Stimulated activated CD4-positive, alpha-beta T cell treated with anti-CD3 and anti-CD28 coated beads, Interleukin-1b, Interleukin-23, amount 100 ng/mL, for 1 hour (primary cell): ENCODE measurements at regions not wholly inside any gene's neighbourhood (a gene's known extent, or its start where the extent isn't known, plus 50 kb on each side); places are given as distances from the start of the nearest gene placed in this dataset.
"Not testable (repeated sequence)": the region's sequence is repeated elsewhere in the genome, so short reads cannot be mapped to it uniquely, and the experiment has no call there.

ENCODE experiments used
- DNase-seq, 2 donors: peaks; one replicate each; pipeline ENCODE4 v3.0.0-alpha.2; 2020; ENCODE audit warnings: low read depth in 2 of 2

DNA sequence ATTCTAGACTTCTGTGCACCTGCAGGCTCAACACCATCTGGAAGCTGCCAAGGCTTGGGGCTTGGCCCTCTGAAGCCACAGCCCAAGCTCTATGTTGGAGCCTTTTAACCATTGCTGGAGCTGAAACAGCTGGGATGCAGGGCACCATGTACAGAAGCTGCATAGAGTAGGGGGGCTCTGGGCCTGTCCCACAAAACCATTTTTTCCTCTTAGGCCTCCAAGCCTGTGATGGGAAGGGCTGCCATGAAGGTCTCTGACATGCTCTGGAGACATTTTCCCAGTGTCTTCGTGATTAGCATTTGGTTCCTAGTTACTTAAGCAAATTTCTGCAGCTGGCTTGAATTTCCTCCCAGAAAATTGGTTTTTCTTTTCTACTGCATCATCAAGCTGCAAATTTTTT lies 999.3 kb upstream of the GRIA3 start:
- DNase-seq = no peak

DNA sequence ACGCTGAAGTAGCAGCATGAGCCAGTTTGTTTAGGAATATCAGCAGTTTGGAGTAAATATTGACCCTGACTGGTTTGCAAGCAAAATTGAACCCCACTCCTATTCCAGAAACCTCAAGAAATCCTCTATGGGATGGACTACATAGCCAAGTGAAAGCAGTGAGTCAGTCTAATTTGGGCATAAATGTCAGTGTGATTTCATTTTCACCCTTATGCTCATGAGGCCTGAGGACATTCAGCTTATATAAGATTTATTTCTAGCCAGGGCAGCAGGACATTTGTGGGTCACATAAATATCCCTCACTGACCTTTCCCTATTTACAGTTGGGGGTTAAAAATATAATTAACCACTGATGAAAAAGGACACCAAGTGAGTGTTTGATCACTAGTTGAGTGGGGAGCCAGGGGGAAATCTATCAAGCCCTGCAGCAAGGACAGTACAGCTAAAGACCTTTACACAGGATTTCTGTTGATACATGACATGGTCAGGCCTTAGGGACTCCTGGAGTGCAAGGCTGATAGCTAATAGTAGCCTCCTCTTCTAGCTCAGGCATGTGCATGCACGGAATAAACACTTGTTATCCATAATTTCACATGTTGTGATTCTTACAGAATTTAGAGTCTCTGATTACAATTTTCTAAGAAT lies 996.9 kb upstream of the GRIA3 start:
- no peak for DNase-seq

DNA sequence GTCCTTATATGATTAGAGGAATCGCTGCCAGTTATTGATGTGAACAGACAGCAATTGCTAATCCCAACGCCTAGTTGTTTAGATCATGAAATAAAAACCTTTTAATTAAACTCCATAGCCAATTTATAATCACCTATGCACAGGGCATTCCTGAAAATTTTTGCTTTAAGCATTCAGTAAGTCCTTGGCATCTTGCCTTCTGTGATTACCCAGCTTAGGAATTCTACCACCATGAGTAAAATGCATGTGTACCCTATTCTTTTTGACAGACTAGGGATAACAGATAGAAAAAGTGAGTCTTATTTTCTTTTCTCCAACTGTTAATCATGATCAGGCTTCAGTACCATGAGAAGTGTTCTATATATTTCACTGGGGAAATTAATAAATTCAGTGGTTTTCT lies 995.3 kb upstream of the GRIA3 start:
- no peak for DNase-seq

DNA sequence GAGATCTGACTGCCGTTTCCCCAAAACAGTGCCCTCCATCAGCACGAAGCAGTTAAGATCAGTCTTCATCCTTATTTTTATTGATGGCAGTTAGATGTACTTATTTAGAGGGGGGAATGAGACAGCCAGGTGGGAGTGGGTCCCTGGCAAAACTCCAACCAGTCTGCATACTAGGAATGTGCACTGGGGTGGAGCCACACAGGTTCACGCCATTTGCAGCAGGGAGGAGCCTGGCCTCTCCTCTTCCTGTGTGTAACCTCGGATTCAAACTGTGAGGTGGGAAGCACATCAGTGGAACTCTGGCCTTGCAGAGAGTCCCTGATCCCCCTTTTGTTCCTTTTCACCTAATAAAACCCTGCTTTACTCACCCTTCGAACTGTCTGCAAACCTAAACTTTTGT lies 987.7 kb upstream of the GRIA3 start:
- DNase-seq = no peak

DNA sequence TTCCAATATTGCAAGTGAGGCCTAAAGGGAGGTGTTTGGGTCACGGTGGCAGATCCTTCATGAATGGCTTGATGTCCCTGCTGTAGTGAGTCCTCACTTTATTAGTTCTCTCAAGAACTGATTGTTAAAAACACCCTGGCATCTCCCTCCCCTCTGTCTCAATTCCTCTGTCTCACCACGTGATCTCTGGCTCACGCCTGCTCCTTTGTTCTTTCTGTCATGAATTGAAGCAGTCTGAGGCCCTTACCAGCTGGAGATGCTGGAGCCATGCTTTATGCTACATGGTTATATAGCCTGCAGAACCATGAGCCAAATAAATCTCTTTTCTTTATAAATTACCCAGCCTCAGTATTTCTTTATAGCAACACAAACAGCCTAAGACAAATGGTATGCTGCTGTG lies 980.7 kb upstream of the GRIA3 start:
- DNase-seq = no peak

DNA sequence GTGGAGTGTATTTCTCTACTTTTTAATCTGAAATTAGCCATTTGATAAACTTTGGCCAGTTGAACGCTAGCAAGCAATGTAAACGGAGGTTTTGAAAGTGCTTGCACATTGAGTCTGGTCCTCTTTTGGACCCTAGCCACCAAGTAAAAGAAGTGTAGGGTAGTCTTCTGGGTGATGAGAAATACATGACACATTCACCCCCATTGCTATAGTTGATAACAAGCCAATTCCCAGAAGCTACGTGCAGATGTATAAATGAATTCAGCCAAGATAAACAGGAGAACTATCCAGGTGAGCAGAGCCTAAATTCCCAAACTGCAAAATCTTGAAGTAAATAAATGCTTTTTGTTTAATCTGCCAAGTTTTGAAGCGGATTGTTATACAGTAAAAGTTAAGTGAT lies 965.4 kb upstream of the GRIA3 start:
- DNase-seq = no peak

DNA sequence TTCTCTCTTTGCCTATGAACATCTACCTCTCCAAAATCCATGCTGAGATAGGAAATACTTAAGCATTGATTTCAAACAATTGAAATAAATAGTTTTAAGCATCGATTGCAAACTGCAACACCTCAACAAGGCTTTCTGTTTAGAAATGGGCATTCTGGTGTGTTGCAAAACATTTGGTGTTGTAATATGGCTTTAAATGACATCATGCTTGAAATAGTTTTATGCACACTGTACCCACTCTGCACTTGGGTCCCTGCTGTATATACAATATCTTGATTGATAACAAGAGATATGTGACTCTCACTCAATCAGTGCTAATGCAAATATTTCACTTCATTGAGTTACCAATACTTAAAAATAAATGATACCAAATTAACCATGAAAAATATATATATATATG lies 964.9 kb upstream of the GRIA3 start:
- no peak for DNase-seq

DNA sequence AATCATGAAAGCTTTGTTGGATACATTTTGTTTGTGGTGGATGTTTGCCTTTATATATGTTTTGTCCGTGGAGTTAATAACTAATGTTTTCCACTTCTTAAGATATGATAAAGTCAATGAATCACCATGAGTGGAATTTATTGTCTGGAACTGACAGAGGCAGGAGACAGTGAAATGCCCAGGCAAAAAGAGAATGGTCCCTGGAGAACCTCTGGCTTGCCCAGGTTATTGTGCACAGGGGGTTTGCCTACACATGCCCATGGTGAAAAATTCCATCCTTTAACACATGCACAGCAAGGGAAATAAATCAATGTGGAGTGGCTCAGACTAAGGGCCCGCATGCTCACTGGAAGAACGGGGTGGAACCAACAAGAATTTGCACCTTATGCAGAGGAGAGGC lies 964.3 kb upstream of the GRIA3 start:
- no peak for DNase-seq

DNA sequence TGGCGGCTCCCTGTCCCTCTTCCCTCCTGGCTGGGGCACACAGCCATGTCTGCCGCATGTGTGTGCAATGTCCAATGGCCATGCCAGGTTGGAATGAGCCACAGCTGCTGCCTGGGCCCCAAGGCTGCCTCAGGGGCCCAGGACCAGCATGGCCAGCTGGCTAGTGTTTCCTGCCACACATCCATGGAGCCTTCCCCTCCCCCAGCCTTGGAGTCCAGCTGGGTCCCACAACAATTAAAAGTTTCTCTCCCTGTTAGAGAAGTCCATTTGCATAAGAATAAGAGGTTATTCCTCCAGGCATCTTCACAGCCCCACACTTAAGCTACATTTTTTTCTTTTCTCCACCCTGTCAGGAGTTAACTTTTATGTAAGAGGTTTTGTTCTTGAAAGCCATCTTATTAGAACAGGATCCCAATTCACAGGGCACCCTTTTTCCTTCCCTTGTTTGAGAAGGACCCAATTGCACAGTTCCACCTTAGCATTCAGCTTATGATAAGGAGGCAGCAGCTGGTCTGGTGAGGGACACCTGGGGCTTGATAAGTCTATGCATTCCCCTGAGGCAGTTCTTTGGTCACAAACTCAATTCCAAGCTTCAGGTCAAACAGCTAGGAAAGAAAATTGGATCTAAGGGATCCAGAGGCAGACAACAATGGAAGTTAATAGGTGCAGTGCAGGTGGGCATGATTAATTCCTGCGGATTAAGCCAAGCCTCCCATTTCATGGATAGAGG lies 963.3 kb upstream of the GRIA3 start:
- no peak for DNase-seq

DNA sequence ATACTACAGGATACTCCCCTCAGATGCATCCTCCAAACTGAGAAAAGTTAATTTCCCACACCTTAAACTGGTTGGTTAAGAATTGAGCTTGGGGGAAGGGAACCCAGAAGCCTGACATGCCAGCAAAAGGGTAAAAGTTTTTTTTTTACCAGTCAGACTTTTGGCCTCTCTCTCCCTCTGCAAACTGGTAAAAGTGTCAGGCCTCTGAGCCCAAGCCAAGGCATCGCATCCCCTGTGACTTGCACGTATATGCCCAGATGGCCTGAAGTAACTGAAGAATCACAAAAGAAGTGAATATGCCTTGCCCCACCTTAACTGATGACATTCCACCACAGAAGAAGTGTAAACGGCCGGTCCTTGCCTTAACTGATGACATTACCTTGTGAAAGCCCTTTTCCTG lies 962.3 kb upstream of the GRIA3 start:
- not testable (repeated sequence) for DNase-seq

DNA sequence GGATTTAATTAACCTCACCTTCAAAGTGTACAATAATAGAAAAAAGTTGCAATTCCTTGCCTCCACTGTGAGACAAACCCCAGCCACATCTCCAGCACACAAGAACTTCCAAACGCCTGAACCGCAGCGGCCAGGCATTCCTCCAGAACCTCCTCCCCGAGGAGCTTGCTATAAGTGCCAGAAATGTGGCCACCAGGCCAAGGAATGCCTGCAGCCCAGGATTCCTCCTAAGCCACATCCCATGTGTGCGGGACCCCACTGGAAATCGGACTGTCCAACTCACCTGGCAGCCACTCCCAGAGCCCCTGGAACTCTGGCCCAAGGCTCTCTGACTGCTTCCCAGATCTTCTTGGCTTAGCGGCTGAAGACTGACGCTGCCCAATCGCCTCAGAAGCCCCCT lies 959.9 kb upstream of the GRIA3 start:
- DNase-seq = not testable (repeated sequence)

DNA sequence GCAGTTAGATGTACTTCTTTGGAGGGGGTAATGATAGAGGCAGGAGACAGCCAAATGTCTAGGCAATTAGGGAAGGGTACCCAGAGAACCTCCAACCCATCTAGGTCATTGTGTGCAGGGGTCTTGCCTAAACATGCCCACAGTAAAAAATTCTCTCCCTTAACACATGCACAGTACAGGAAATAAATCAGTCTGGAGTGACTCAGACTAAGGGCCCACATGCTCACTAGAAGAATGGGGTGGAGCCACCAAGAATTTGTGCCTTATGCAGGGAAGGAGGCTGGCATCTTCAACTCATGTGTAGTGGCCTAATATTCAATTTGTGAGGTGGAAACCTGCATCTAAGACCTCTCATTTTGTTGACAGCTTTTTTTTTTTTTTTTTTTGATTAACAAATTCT lies 945.3 kb upstream of the GRIA3 start:
- no peak for DNase-seq

DNA sequence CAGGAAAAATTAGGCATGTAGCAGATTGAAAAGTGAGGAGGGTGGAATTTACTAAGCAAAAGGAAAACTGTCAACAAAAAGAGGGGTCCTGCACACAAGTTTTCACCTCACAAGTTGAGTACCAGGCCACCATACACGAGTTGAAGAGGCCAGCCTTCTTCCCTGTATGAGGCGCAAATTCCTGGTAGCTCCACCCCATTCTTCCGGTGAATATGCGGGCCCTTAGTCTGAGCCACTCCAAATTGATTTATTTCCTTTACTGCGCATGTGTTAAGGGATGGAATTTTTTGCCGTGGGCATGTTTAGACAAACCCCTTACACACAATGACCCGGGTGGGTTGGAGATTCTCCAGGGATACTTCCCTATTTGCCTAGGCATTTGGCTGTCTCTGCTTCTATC lies 942.1 kb upstream of the GRIA3 start:
- no peak for DNase-seq

DNA sequence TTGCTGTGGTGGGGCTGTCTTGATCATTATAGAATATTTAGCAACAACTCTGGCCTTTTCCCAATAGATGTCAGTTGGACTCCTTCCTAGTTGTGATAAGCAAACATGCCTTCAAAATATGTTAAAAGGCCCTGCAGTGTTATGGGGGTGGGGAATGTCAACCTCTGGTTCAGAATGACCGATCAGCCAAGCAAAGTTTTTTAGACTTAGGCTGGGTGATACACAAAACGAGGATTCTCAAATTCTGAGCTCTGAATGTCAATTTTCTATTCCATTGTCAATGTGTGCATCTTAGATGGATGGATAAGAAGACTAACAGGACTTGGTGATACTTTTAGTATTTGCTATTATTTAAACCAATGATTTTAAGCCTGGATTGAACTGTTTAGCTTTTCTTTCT lies 940.0 kb upstream of the GRIA3 start:
- no peak for DNase-seq

DNA sequence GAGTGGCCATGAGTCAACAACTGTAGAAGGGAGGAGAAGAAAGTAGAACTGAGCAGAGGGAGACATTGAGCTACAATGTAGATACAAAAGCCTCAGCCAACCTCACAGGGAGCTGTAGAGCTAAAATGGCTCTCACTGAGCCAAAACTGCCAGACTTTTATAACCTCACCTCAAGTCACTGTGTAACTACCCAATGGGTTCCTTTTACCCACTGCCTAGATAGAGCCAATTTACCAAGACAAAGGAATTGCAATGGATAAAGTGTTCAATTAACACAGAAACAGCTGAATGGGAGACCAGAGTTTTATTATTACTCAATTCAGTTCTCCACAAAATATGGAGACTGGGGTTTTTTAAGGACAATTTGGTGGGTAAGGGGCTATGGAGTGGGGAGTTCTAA lies 938.9 kb upstream of the GRIA3 start:
- DNase-seq = no peak

DNA sequence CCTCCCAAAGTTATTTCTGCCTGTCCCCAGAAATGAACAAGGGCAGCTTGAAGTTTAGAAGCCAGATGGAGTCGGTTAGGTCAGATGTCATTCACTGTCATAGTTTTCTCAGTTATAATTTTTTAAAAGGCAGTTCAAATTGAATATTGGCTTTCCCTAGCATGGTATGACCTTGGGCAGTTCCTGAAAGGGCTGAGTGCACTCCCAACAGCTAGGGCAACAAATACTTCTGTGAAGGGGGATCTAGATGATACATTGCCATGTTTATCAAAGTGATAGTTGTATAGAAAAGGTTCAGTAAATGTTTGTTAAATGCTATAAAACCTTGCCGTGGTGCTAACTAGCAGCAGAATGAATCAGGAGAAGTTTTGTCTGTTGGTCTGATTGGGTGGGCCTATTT lies 938.1 kb upstream of the GRIA3 start:
- DNase-seq = no peak

DNA sequence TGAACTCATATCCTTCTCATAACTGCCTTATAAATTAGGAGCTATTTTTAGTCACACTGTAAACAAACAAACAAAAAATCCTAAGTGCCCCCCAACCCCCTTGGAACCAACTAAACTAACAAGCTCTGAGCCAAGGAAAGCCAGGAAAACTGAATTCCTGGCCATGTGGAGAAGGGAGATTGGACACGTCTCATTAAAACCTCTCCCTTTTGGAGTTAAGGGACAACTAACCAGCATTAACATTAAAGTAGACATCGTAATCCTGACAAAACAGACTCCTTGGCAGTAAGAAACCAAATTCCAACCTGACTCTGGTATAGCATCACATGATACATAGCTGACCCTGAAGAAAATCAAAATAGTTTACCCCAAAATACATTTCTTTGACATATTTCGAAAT lies 937.1 kb upstream of the GRIA3 start:
- DNase-seq = no peak

DNA sequence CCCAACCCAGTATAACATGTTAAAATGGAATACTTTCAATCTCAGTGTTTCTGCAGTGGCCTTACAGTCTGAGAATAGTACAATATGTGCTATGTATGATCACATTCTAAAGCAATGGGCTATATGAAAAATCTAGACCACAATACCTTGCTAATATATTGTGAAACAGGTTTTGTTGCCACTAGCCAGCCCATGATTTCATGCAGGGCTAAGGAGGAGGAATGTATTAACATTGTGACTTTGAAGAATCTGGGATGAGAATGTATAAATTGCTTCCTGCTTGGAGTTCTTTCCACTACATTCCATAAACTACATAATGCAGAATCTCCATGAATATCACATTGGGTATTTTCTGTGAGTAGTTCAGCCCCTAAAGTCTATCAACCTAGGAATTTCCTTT lies 935.4 kb upstream of the GRIA3 start:
- no peak for DNase-seq

DNA sequence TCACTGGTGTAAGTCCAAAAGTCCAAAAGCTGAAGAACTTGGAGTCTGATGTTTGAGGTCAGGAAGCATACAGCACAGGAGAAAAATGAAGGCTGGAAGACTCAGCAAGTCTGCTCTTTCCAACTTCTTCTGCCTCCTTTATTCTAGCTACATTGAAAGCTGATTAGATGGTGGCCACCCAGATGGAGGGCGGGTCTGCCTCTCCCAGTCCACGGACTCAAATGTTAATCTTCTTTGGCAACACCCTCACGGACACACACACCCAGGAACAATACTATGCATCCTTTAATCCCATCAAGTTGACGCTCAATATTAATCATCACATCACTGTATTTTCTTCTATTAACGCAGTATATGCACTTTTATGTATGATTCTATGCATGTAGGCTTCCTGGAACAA lies 931.6 kb upstream of the GRIA3 start:
- no peak for DNase-seq

DNA sequence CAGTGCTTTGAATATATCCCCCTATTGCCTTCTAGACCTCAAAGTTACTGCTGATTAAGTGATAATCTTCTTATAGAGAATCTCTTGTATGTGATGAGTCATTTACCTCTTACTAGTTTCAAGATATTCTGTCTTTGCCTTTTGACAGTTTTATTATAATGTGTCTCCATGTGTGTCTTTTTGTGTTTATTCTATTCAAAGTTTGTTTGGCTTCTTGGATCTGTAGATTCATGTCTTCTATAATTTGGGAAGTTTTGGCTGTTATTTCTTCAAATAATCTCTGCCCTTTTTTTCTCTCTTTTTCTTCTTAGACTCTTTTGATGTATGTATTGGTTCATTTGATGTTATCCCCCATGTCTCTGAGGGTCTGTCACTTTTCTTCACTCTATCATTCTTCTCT lies 915.7 kb upstream of the GRIA3 start:
- no peak for DNase-seq

DNA sequence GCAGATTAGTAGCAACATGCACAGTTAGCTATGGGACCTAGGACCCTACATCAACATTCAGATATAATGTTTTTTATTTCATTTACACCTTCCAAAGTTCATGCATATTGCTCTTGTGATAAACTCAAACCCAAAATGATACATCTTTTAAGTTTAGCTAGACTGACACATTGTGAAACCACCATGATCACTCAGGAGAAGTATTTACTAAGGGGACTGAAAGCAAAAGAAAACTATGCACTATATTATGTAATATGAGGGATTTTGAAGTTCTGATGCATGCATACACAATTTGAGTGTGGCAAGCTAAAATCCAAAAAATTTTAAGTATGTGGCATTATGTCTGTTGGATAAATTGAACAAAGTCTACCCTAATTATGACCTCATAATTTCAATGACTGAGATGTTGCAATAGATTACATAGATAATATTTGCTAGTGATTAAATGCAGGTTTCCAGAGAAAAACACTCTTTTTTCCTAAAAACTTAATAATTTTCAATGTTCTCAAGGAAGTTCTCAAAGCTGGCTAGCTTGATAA lies 914.8 kb upstream of the GRIA3 start:
- no peak for DNase-seq

DNA sequence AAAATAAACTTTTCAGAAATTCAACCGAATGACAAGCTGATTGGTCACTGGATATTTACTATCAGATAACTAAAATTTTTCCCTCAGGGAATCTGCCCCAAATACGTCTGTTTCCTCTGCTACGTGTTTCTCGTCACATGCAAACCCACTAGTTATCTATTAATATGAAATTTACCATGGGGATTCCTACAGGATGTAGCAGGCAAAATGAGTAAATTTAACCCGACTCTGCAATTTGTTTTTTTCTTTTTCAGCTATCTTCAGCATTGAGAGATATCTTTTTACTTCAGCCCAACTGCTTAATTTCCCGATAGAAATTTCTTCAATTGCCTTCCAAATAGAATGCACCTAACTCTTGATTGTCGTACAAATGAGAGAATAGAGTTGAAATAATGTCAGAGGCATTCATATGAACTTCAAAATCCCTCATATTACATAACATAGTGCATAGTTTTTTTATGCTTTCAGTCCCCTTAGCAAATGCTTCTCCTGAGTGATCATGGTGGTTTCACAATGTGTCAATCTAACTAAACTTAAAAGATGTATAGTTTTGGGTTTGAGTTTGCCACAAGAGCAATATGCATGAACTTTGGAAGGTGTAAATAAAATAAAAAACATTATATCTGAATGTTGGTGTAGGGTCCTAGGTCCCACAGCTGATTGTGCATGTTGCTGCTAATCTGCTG lies 913.1 kb upstream of the GRIA3 start:
- DNase-seq = no peak

DNA sequence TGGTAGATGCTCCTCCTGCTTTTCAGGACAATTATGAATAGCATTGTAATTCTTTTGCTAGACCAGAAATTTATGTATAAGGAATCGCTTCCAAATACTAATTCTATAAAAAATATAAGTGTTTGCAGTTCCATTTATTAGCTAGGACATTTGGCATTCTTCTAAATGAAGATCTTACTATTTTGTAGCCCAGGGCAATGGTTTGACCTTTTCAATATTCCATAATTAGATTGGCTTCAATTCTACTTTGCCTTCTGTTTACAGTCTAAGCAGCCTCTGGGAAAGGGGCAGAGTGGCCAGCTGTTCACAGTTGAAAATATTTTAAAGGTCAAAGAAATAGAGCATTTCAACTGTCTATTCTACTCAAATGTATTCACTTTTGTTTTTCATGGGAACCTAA lies 912.1 kb upstream of the GRIA3 start:
- no peak for DNase-seq
